Panc1 (cell line): ENCODE measurements at regions not wholly inside any gene's neighbourhood (a gene's known extent, or its start where the extent isn't known, plus 50 kb on each side); places are given as distances from the start of the nearest gene placed in this dataset.

Source experiments
- POLR2AphosphoS5 ChIP-seq: IDR thresholded peaks from 2 replicates; pipeline ENCODE4 v1.6.1; 2012; ENCODE audit warnings: mild to moderate bottlenecking, low read depth, low read length, moderate library complexity
- TF ChIP-seq, protein P1 (sequence below): fragments of 450-650 bp; IDR thresholded peaks from 2 replicates; pipeline ENCODE4 v1.5.1; 2017; ENCODE audit warnings: mild to moderate bottlenecking

DNA sequence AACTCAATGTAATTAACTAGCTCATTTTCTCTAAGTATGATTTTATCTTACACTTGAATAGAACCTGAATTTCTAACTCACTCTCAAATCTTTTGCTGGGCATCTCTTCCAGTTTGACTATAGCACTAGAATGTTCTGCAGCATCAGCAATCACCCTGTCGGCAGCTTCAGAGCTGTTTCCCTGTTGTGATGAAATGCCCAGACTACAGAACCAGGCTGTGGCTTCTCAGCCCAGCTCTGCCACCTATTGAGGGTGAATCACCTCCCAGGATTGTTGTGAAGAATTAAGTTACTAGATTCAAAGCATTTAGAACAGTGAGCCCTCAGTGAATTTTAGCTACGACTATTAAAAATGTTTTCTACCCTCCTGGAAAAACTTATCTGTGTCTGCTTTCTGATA is 90.4 kb upstream of the ANKRD55 start:
- TF ChIP-seq, protein P1, sequence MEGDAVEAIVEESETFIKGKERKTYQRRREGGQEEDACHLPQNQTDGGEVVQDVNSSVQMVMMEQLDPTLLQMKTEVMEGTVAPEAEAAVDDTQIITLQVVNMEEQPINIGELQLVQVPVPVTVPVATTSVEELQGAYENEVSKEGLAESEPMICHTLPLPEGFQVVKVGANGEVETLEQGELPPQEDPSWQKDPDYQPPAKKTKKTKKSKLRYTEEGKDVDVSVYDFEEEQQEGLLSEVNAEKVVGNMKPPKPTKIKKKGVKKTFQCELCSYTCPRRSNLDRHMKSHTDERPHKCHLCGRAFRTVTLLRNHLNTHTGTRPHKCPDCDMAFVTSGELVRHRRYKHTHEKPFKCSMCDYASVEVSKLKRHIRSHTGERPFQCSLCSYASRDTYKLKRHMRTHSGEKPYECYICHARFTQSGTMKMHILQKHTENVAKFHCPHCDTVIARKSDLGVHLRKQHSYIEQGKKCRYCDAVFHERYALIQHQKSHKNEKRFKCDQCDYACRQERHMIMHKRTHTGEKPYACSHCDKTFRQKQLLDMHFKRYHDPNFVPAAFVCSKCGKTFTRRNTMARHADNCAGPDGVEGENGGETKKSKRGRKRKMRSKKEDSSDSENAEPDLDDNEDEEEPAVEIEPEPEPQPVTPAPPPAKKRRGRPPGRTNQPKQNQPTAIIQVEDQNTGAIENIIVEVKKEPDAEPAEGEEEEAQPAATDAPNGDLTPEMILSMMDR = no peak
- no peak for TF ChIP-seq POLR2AphosphoS5
